Posterior vena cava (tissue), 2 donors: ENCODE measurements at regions not wholly inside any gene's neighbourhood (a gene's known extent, or its start where the extent isn't known, plus 50 kb on each side); places are given as distances from the start of the nearest gene placed in this dataset.

ENCODE experiments used
- DNase-seq: peaks from one replicate; pipeline ENCODE4 v3.0.0-alpha.2; 2020; ENCODE audit warnings: low spot score
- intact Hi-C, 2 donors: fragments of 100-400 bp; cut with DNase I; formaldehyde crosslinking; loops; one replicate each; pipeline versions ENCODE4 v1.14.1 to v1.14.2; 2022 to 2023
- donor health status: DM: yes; HTN: yes; CAD: no.
- donor health status: DM: yes; HTN: yes; CAD: no.

GRCh38 chr1:244106837-244107493 is 55.9 kb downstream of the ZBTB18 start:
- DNase-seq: no peak
- intact Hi-C loops: no loop called here

GRCh38 chr1:244111027-244111426 is 59.9 kb downstream of the ZBTB18 start:
- no peak for DNase-seq
- intact Hi-C loops: no loop called here

- no peak for DNase-seq
- intact Hi-C loops: no loop called here
Observed at GRCh38 chr1:244112041-244112440, 61.0 kb downstream of the ZBTB18 start.

GRCh38 chr1:244112636-244113035 is 61.6 kb downstream of the ZBTB18 start:
- DNase-seq: no peak
- intact Hi-C loops: no loop called here

GRCh38 chr1:244113532-244114320 is 62.6 kb downstream of the ZBTB18 start:
- DNase-seq: no peak
- intact Hi-C loops: no loop called here

GRCh38 chr1:244114892-244115291 is 63.8 kb downstream of the ZBTB18 start:
- intact Hi-C loops: no loop called here
- DNase-seq: no peak

- no peak for DNase-seq
- intact Hi-C loops: no loop called here
Observed at GRCh38 chr1:244116946-244117345, 65.9 kb downstream of the ZBTB18 start.

- intact Hi-C loops: no loop called here
- no peak for DNase-seq
Observed at GRCh38 chr1:244118109-244118761, 67.2 kb downstream of the ZBTB18 start.

GRCh38 chr1:244128591-244129383 is 77.7 kb downstream of the ZBTB18 start:
- no peak for DNase-seq
- intact Hi-C loops: no loop called here

GRCh38 chr1:244137276-244137675 is 86.2 kb downstream of the ZBTB18 start:
- DNase-seq: no peak
- intact Hi-C loops: no loop called here

- no peak for DNase-seq
- intact Hi-C loops: no loop called here
Observed at GRCh38 chr1:244137725-244138124, 86.6 kb downstream of the ZBTB18 start.

- intact Hi-C loops: no loop called here
- no peak for DNase-seq
Observed at GRCh38 chr1:244138399-244138798, 87.3 kb downstream of the ZBTB18 start.

GRCh38 chr1:244139655-244140054 is 88.6 kb downstream of the ZBTB18 start:
- no peak for DNase-seq

GRCh38 chr1:244140420-244140819 is 89.3 kb downstream of the ZBTB18 start:
- intact Hi-C loops: no loop called here
- DNase-seq: no peak

More at GRCh38 chr1:244139655-244140054, 88.6 kb downstream of the ZBTB18 start:
- intact Hi-C loops: no loop called here

GRCh38 chr1:244144053-244144452 is 93.0 kb downstream of the ZBTB18 start:
- DNase-seq: no peak
- intact Hi-C loops: no loop called here

- DNase-seq: no peak
- intact Hi-C loops: no loop called here
Observed at GRCh38 chr1:244150071-244150470, 99.0 kb downstream of the ZBTB18 start.

GRCh38 chr1:244150665-244151064 is 99.6 kb downstream of the ZBTB18 start:
- intact Hi-C loops: no loop called here
- no peak for DNase-seq

- intact Hi-C loops: no loop called here
- DNase-seq: no peak
Observed at GRCh38 chr1:244151537-244151936, 100.5 kb downstream of the ZBTB18 start.

- DNase-seq: no peak
- intact Hi-C loops: no loop called here
Observed at GRCh38 chr1:244154508-244154871, 103.4 kb downstream of the ZBTB18 start.
